Gastrocnemius medialis (tissue), 4 donors: ENCODE measurements at regions not wholly inside any gene's neighbourhood (a gene's known extent, or its start where the extent isn't known, plus 50 kb on each side); places are given as distances from the start of the nearest gene placed in this dataset.

Source experiments
- ATAC-seq, 2 donors: fragments of 150-250 bp; one replicate each; pipeline ENCODE4 v1.9.1; 2016
- DNase-seq, 2 donors: peaks; one replicate each; pipeline ENCODE4 v3.0.0-alpha.2; 2019
- H3K27ac ChIP-seq, 4 donors: fragments of 200-600 bp; sonication (generic); 1 replicate in 1 of 4; 2 replicates in 3 of 4; pipeline ENCODE4 v1.5.1; 2016 to 2018; ENCODE audit warnings: mild to moderate bottlenecking in 2 of 4, moderate library complexity in 1 of 4
- H3K27me3 ChIP-seq, 3 donors: fragments of 200-600 bp; sonication (generic) in 2 of 3; 1 replicate in 1 of 3; 2 replicates in 2 of 3; pipeline versions ENCODE4 v1.5.1 to v1.6.0; 2016 to 2019; ENCODE audit warnings: mild to moderate bottlenecking in 1 of 3, moderate library complexity in 1 of 3
- H3K36me3 ChIP-seq, 2 donors: fragments of 200-600 bp; sonication (generic) in 1 of 2; one replicate each; pipeline ENCODE4 v1.5.1; 2017 to 2018
- H3K4me1 ChIP-seq, 2 donors: fragments of 200-600 bp; sonication (generic) in 1 of 2; one replicate each; pipeline ENCODE4 v1.5.1; 2016 to 2017; ENCODE audit warnings: mild to moderate bottlenecking in 2 of 2
- H3K4me3 ChIP-seq, 4 donors: fragments of 200-600 bp; sonication (generic) in 3 of 4; 1 replicate in 1 of 4; 2 replicates in 3 of 4; pipeline ENCODE4 v1.5.1; 2016 to 2019; ENCODE audit warnings: mild to moderate bottlenecking in 2 of 4
- H3K9me3 ChIP-seq, 3 donors: fragments of 200-600 bp; sonication (generic) in 2 of 3; 1 replicate in 1 of 3; 2 replicates in 2 of 3; pipeline ENCODE4 v1.5.1; 2016 to 2019
- CTCF ChIP-seq, 5 experiments: fragments of 450-650 bp in 3 of 5; fragments of 200-600 bp in 2 of 5; sonication (generic) in 2 of 5; IDR thresholded peaks in 4 of 5; conservative IDR thresholded peaks in 1 of 5; 1 replicate in 4 of 5; 2 replicates in 1 of 5; pipeline ENCODE4 v1.5.1; 2016 to 2019; ENCODE audit warnings: antibody characterized with exemption in 5 of 5, mild to moderate bottlenecking in 3 of 5, moderate library complexity in 3 of 5
- POLR2A ChIP-seq, 2 donors: fragments of 450-650 bp; IDR thresholded peaks; one replicate each; pipeline ENCODE4 v1.6.1; 2017; ENCODE audit warnings: antibody characterized with exemption in 2 of 2, mild to moderate bottlenecking in 2 of 2, moderate library complexity in 2 of 2
- in situ Hi-C, 4 donors: fragments of 200-750 bp; cut with MboI; loops; one replicate each; pipeline versions ENCODE4 v1.15.0 to v1.8.0; 2017; ENCODE audit warnings: low sequenced_read_pairs in 4 of 4
- intact Hi-C: fragments of 100-400 bp; cut with DNase I; formaldehyde crosslinking; loops from one replicate; pipeline ENCODE4 v1.15.1; 2023; ENCODE audit warnings: low total_unique reads

GRCh38 chr6:156718647-156719394 lies 58.4 kb upstream of the ARID1B start:
- ATAC-seq = peak; percentile 72 to 82
- peak overlapping the region; percentile 89 to 96 (median 96) for H3K27ac ChIP-seq
- H3K9me3 ChIP-seq = no peaks in the 10 kb centered on the region
- no peaks in the 10 kb centered on the region for H3K27me3 ChIP-seq
- no peaks in the 10 kb centered on the region for H3K36me3 ChIP-seq
- in situ Hi-C loops = no loop called here
- TF ChIP-seq POLR2A (IDR thresholded peaks at IDR 0.05) (peak; percentile 14 to 62), CTCF (IDR thresholded peaks at IDR 0.05 in 4 of 5, conservative IDR thresholded peaks at IDR 0.05 in 1 of 5) (no peak)
- intact Hi-C loops = loop anchor here (1.0 kb wide), 1 partner anchor 58 kb away; the partner anchor contains the start of gene ARID1B
- peaks cover 21 to 27% of the 10 kb centered on the region in 2 donors for H3K4me1 ChIP-seq
- H3K4me3 ChIP-seq = peak overlapping the region in 1 of 4 donors; percentile 45
- DNase-seq = peak; percentile 82 to 86

- H3K9me3 ChIP-seq = no peaks in the 10 kb centered on the region
- DNase-seq (no peak), ATAC-seq (no peak)
- intact Hi-C loops (no loop called here), in situ Hi-C loops (no loop called here)
- H3K27me3 ChIP-seq = no peaks in the 10 kb centered on the region
- H3K4me3 ChIP-seq = no peak overlapping the region
- H3K4me1 ChIP-seq = peaks cover 21 to 27% of the 10 kb centered on the region in 2 donors
- TF ChIP-seq POLR2A (IDR thresholded peaks at IDR 0.05) (no peak), CTCF (IDR thresholded peaks at IDR 0.05 in 4 of 5, conservative IDR thresholded peaks at IDR 0.05 in 1 of 5) (no peak)
- no peaks in the 10 kb centered on the region for H3K36me3 ChIP-seq
- H3K27ac ChIP-seq = peak overlapping the region in 2 of 4 donors; percentile 96
Observed at GRCh38 chr6:156717542-156717941, 59.6 kb upstream of the ARID1B start.

GRCh38 chr6:156715839-156716238 lies 61.3 kb upstream of the ARID1B start:
- H3K36me3 ChIP-seq = no peaks in the 10 kb centered on the region
- H3K4me3 ChIP-seq = no peak overlapping the region
- TF ChIP-seq POLR2A (IDR thresholded peaks at IDR 0.05) (no peak), CTCF (IDR thresholded peaks at IDR 0.05 in 4 of 5, conservative IDR thresholded peaks at IDR 0.05 in 1 of 5) (no peak)
- ATAC-seq = no peak
- H3K4me1 ChIP-seq = peaks cover 14 to 17% of the 10 kb centered on the region in 2 donors
- in situ Hi-C loops = no loop called here
- no peak for DNase-seq
- intact Hi-C loops = no loop called here
- H3K27me3 ChIP-seq = no peaks in the 10 kb centered on the region
- H3K9me3 ChIP-seq = no peaks in the 10 kb centered on the region
- no peak overlapping the region for H3K27ac ChIP-seq

- DNase-seq (no peak), ATAC-seq (no peak)
- Histone ChIP-seq H3K4me3 (no peak overlapping the region), H3K27ac (no peak overlapping the region), H3K36me3 (no peaks in the 10 kb centered on the region), H3K27me3 (no peaks in the 10 kb centered on the region), H3K9me3 (no peaks in the 10 kb centered on the region), H3K4me1 (no peaks in the 10 kb centered on the region)
- no peak for TF ChIP-seq POLR2A (IDR thresholded peaks at IDR 0.05)
- no peak for TF ChIP-seq CTCF (IDR thresholded peaks at IDR 0.05 in 4 of 5, conservative IDR thresholded peaks at IDR 0.05 in 1 of 5)
- in situ Hi-C loops = no loop called here
- intact Hi-C loops = no loop called here
Observed at GRCh38 chr6:156713548-156713947, 63.6 kb upstream of the ARID1B start.
